ENCODE measurements at regions not wholly inside any gene's neighbourhood (a gene's known extent, or its start where the extent isn't known, plus 50 kb on each side); places are given as distances from the start of the nearest gene placed in this dataset.

DNA sequence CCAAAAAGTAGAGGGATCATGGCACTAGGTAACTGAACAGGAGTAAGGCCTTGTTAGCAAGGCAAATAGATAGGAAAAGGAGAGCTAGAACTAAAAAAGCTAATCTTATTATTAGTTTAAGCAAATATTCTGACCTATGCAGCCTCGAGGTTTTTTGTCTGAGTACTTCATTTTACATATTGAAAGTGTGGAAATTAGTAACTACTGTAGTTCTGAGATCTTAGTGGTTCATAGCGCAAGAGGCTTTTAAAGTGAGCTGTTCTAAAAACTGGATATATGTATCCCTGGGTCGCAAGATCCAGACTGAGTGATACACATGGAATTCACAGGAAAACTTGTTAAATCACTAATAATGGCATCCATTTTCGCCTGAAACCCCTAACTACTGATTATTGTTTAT, 411.0 kb upstream of the SOX5 start:
- TF ChIP-seq ZKSCAN1 (IDR thresholded peaks at IDR 0.05; ENCODE audit: low read depth, low read length): no peak
- TF ChIP-seq KDM1A (IDR thresholded peaks at IDR 0.05): no peak
- TF ChIP-seq, protein P1, sequence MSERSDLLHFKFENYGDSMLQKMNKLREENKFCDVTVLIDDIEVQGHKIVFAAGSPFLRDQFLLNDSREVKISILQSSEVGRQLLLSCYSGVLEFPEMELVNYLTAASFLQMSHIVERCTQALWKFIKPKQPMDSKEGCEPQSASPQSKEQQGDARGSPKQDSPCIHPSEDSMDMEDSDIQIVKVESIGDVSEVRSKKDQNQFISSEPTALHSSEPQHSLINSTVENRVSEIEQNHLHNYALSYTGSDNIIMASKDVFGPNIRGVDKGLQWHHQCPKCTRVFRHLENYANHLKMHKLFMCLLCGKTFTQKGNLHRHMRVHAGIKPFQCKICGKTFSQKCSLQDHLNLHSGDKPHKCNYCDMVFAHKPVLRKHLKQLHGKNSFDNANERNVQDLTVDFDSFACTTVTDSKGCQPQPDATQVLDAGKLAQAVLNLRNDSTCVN (CRISPR knock-in tag; IDR thresholded peaks at IDR 0.05): no peak
- no peak for TF ChIP-seq ZNF311 (CRISPR knock-in tag; IDR thresholded peaks at IDR 0.05)
- TF ChIP-seq ZNF217 (CRISPR knock-in tag; IDR thresholded peaks at IDR 0.05): no peak
- no peak for TF ChIP-seq ZFX (CRISPR knock-in tag; IDR thresholded peaks at IDR 0.05)
- no peak for TF ChIP-seq CBX5 (IDR thresholded peaks at IDR 0.05; ENCODE audit: borderline replicate concordance, low read depth)
